GM23338 (cell line): ENCODE measurements at regions not wholly inside any gene's neighbourhood (a gene's known extent, or its start where the extent isn't known, plus 50 kb on each side); places are given as distances from the start of the nearest gene placed in this dataset.
A peak's percentile ranks its signal among the peaks of the same experiment; 100 is the strongest.

Experiments
- ATAC-seq: fragments of 200-7000 bp; cut with Tn5 transposase; 3 replicates; pipeline ENCODE4 v1.9.1; 2020
- DNase-seq: peaks from one replicate; pipeline ENCODE4 v3.0.0-alpha.2; 2015; ENCODE audit warnings: low spot score
- H2AFZ ChIP-seq: fragments of 200-600 bp; sonication (generic); 2 replicates; pipeline ENCODE4 v1.8.0; 2016; ENCODE audit warnings: antibody characterized with exemption, mild to moderate bottlenecking, moderate library complexity
- H3F3A ChIP-seq: fragments of 200-600 bp; sonication (generic); replicated peaks from 2 replicates; pipeline ENCODE4 v1.8.0; 2017; ENCODE audit warnings: antibody characterized with exemption, mixed run types, low read depth
- H3K27ac ChIP-seq: fragments of 200-600 bp; sonication (generic); 2 replicates; pipeline ENCODE4 v1.6.1; 2016; ENCODE audit warnings: low read depth
- H3K27me3 ChIP-seq: fragments of 200-600 bp; sonication (generic); 2 replicates; pipeline ENCODE4 v1.8.0; 2016; ENCODE audit warnings: mild to moderate bottlenecking, mixed run types, moderate library complexity; ENCODE audit not compliant: insufficient read depth
- H3K36me3 ChIP-seq: fragments of 200-600 bp; sonication (generic); 2 replicates; pipeline ENCODE4 v1.8.0; 2016; ENCODE audit warnings: mild to moderate bottlenecking; ENCODE audit not compliant: insufficient read depth
- H3K4me1 ChIP-seq: fragments of 200-600 bp; sonication (generic); 2 replicates; pipeline ENCODE4 v1.8.0; 2016; ENCODE audit warnings: mild to moderate bottlenecking, moderate library complexity; ENCODE audit not compliant: insufficient read depth
- H3K4me2 ChIP-seq: fragments of 200-600 bp; sonication (generic); 2 replicates; pipeline ENCODE4 v1.7.1; 2017; ENCODE audit warnings: mixed run types
- H3K4me3 ChIP-seq: fragments of 200-600 bp; sonication (generic); 2 replicates; pipeline ENCODE4 v1.6.1; 2016; ENCODE audit warnings: mixed run types
- H3K79me2 ChIP-seq: fragments of 200-600 bp; sonication (generic); replicated peaks from 2 replicates; pipeline ENCODE4 v1.8.0; 2017; ENCODE audit warnings: mild to moderate bottlenecking; ENCODE audit not compliant: insufficient read depth
- H3K9me2 ChIP-seq: fragments of 200-600 bp; sonication (generic); 2 replicates; pipeline ENCODE4 v1.8.0; 2017; ENCODE audit not compliant: insufficient read depth
- H4K20me1 ChIP-seq: fragments of 200-600 bp; sonication (generic); replicated peaks from 2 replicates; pipeline ENCODE4 v1.8.0; 2017; ENCODE audit warnings: mild to moderate bottlenecking; ENCODE audit not compliant: insufficient read depth
- H3K27ac Mint-ChIP-seq: 2 replicates; pipeline ENCODE4 v1.8.0; 2020; ENCODE audit warnings: inconsistent platforms, mild to moderate bottlenecking, moderate library complexity, mixed read lengths
- H3K27me3 Mint-ChIP-seq: 3 replicates; pipeline ENCODE4 v1.8.0; 2022; ENCODE audit warnings: low read depth, mild to moderate bottlenecking, moderate library complexity, mixed read lengths, inconsistent platforms; ENCODE audit not compliant: insufficient read depth, poor library complexity
- H3K36me3 Mint-ChIP-seq: 3 replicates; pipeline ENCODE4 v1.8.0; 2021; ENCODE audit warnings: low read depth, mild to moderate bottlenecking, inconsistent platforms, moderate library complexity, mixed read lengths
- H3K4me1 Mint-ChIP-seq: 3 replicates; pipeline ENCODE4 v1.8.0; 2020; ENCODE audit warnings: mild to moderate bottlenecking, inconsistent platforms, mixed read lengths
- H3K4me3 Mint-ChIP-seq: 3 replicates; pipeline ENCODE4 v1.8.0; 2021; ENCODE audit warnings: moderate library complexity, mild to moderate bottlenecking, inconsistent platforms, mixed read lengths
- H3K9me3 Mint-ChIP-seq: 3 replicates; pipeline ENCODE4 v1.8.0; 2020; ENCODE audit warnings: moderate library complexity, mild to moderate bottlenecking, inconsistent platforms, mixed read lengths
- CREB1 ChIP-seq: fragments of 250-450 bp; sonication (Bioruptor Pico); IDR thresholded peaks from 2 replicates; pipeline ENCODE4 v1.5.0; 2020; ENCODE audit warnings: low read depth, mild to moderate bottlenecking, moderate library complexity
- ETS1 ChIP-seq: IDR thresholded peaks from 2 replicates; pipeline ENCODE4 v1.6.1; 2016; ENCODE audit warnings: antibody characterized with exemption
- JUNB ChIP-seq: IDR thresholded peaks from one replicate; pipeline ENCODE4 v1.6.1; 2016; ENCODE audit warnings: antibody characterized with exemption; ENCODE audit not compliant: unreplicated experiment
- STAT1 ChIP-seq: IDR thresholded peaks from one replicate; pipeline ENCODE4 v1.6.1; 2016; ENCODE audit warnings: antibody characterized with exemption; ENCODE audit not compliant: unreplicated experiment
- ZNF114 ChIP-seq: fragments of 250-450 bp; sonication (Bioruptor Pico); IDR thresholded peaks from 2 replicates; pipeline ENCODE4 v1.5.0; 2020; ENCODE audit warnings: mild to moderate bottlenecking, moderate library complexity
- ZNF331 ChIP-seq: fragments of 250-450 bp; sonication (Bioruptor Pico); IDR thresholded peaks from 2 replicates; pipeline ENCODE4 v1.5.0; 2020; ENCODE audit warnings: low read depth, mild to moderate bottlenecking, moderate library complexity
- ZNF462 ChIP-seq: fragments of 250-450 bp; sonication (Bioruptor Pico); IDR thresholded peaks from 2 replicates; pipeline ENCODE4 v1.5.0; 2020; ENCODE audit warnings: mild to moderate bottlenecking, moderate library complexity

- no peak for ATAC-seq
- Mint-ChIP-seq H3K27ac (no peak overlapping the region), H3K4me3 (no peak overlapping the region)
Observed at GRCh38 chr16:76955629-76956028, 235.4 kb upstream of the MON1B start.

GRCh38 chr16:76956394-76956793 is 234.6 kb upstream of the MON1B start:
- H3K27me3 ChIP-seq: no peaks in the 10 kb centered on the region
- Mint-ChIP-seq H3K4me1 (no peaks in the 10 kb centered on the region), H3K27ac (no peak overlapping the region), H3K4me3 (no peak overlapping the region), H3K9me3 (peaks cover 47% of the 10 kb centered on the region), H3K27me3 (peaks cover 2% of the 10 kb centered on the region), H3K36me3 (no peaks in the 10 kb centered on the region)
- peak overlapping the region; percentile 67; the same call in 1 of the 2 replicates for H2AFZ ChIP-seq
- no peaks in the 10 kb centered on the region for H4K20me1 ChIP-seq
- H3K27ac ChIP-seq: no peak overlapping the region
- no peak overlapping the region for H3K4me3 ChIP-seq
- TF ChIP-seq CREB1 (CRISPR knock-in tag) (no peak), ETS1 (no peak), JUNB (peak; percentile 80)
- no peaks in the 10 kb centered on the region for H3K79me2 ChIP-seq
- no peaks in the 10 kb centered on the region for H3K4me1 ChIP-seq
- no peaks in the 10 kb centered on the region for H3F3A ChIP-seq
- ATAC-seq (no peak), DNase-seq (peak; percentile 18)
- no peak overlapping the region for H3K4me2 ChIP-seq
- no peaks in the 10 kb centered on the region for H3K9me2 ChIP-seq
- H3K36me3 ChIP-seq: no peaks in the 10 kb centered on the region

More at GRCh38 chr16:76955629-76956028, 235.4 kb upstream of the MON1B start:
- H2AFZ ChIP-seq: no peak overlapping the region
- H3K36me3 Mint-ChIP-seq: no peaks in the 10 kb centered on the region
- H3K36me3 ChIP-seq: no peaks in the 10 kb centered on the region
- 0 out of 2 replicates have a peak, but pooled peaks cover 5% of the 10 kb centered on the region for H3K9me2 ChIP-seq
- H3K27me3 ChIP-seq: no peaks in the 10 kb centered on the region
- peaks cover 51% of the 10 kb centered on the region for H3K9me3 Mint-ChIP-seq
- H4K20me1 ChIP-seq: no peaks in the 10 kb centered on the region
- H3K4me1 ChIP-seq: no peaks in the 10 kb centered on the region
- no peak overlapping the region for H3K4me2 ChIP-seq
- no peak overlapping the region for H3K27ac ChIP-seq
- H3K4me1 Mint-ChIP-seq: no peaks in the 10 kb centered on the region
- no peak for TF ChIP-seq ZNF114 (CRISPR knock-in tag)
- H3K79me2 ChIP-seq: no peaks in the 10 kb centered on the region
- no peak for DNase-seq
- H3F3A ChIP-seq: no peaks in the 10 kb centered on the region
- H3K4me3 ChIP-seq: no peak overlapping the region
- peaks cover 2% of the 10 kb centered on the region for H3K27me3 Mint-ChIP-seq

GRCh38 chr16:76956841-76957240 is 234.1 kb upstream of the MON1B start:
- ATAC-seq (no peak), DNase-seq (no peak)
- no peaks in the 10 kb centered on the region for H3F3A ChIP-seq
- H3K4me1 ChIP-seq: no peaks in the 10 kb centered on the region
- H3K9me3 Mint-ChIP-seq: peaks cover 43% of the 10 kb centered on the region
- no peaks in the 10 kb centered on the region for H3K4me1 Mint-ChIP-seq
- H3K27ac ChIP-seq: no peak overlapping the region
- H2AFZ ChIP-seq: peak overlapping the region; percentile 67; the same call in 1 of the 2 replicates
- H3K4me3 Mint-ChIP-seq: no peak overlapping the region
- no peaks in the 10 kb centered on the region for H3K27me3 ChIP-seq
- no peak overlapping the region for H3K4me2 ChIP-seq
- H4K20me1 ChIP-seq: no peaks in the 10 kb centered on the region
- H3K36me3 ChIP-seq: no peaks in the 10 kb centered on the region
- no peaks in the 10 kb centered on the region for H3K36me3 Mint-ChIP-seq
- peaks cover 2% of the 10 kb centered on the region for H3K27me3 Mint-ChIP-seq
- H3K9me2 ChIP-seq: no peaks in the 10 kb centered on the region
- H3K27ac Mint-ChIP-seq: no peak overlapping the region
- H3K79me2 ChIP-seq: no peaks in the 10 kb centered on the region
- H3K4me3 ChIP-seq: no peak overlapping the region
- TF ChIP-seq ETS1: no peak
- no peak for TF ChIP-seq ZNF462 (CRISPR knock-in tag)
- no peak for TF ChIP-seq ZNF331 (CRISPR knock-in tag)
- TF ChIP-seq STAT1: no peak
- TF ChIP-seq CREB1 (CRISPR knock-in tag): no peak
